Heart left ventricle (tissue), 16 donors: ENCODE measurements at regions not wholly inside any gene's neighbourhood (a gene's known extent, or its start where the extent isn't known, plus 50 kb on each side); places are given as distances from the start of the nearest gene placed in this dataset.

Source experiments
- ATAC-seq, 4 donors: fragments of 200-7000 bp; cut with Tn5 transposase; one replicate each; pipeline ENCODE4 v1.9.1; 2020 to 2022; ENCODE audit warnings: moderate library complexity in 4 of 4, mild to moderate bottlenecking in 3 of 4, moderate number of reproducible peaks in 1 of 4
- DNase-seq, 5 donors: peaks; one replicate each; pipeline ENCODE4 v3.0.0-alpha.2; 2020
- H3K27ac ChIP-seq, 12 donors: fragments of 200-600 bp; sonication (generic) in 4 of 12; one replicate each; pipeline versions ENCODE4 v1.5.0 to v1.8.0; 2016 to 2022; ENCODE audit warnings: mild to moderate bottlenecking in 2 of 12
- H3K27me3 ChIP-seq, 9 donors: fragments of 200-600 bp; sonication (generic) in 2 of 9; one replicate each; pipeline versions ENCODE4 v1.5.1 to v1.8.0; 2016 to 2022; ENCODE audit warnings: mild to moderate bottlenecking in 3 of 9
- H3K36me3 ChIP-seq, 9 donors: fragments of 200-600 bp; sonication (generic) in 2 of 9; one replicate each; pipeline versions ENCODE4 v1.5.0 to v1.8.0; 2018 to 2022; ENCODE audit warnings: mild to moderate bottlenecking in 2 of 9
- H3K4me1 ChIP-seq, 12 donors: fragments of 200-600 bp; sonication (generic) in 4 of 12; one replicate each; pipeline versions ENCODE4 v1.5.0 to v1.8.0; 2016 to 2022; ENCODE audit warnings: mild to moderate bottlenecking in 3 of 12
- H3K4me3 ChIP-seq, 12 donors: fragments of 200-600 bp; sonication (generic) in 4 of 12; one replicate each; pipeline versions ENCODE4 v1.5.0 to v1.8.0; 2017 to 2022; ENCODE audit warnings: mild to moderate bottlenecking in 9 of 12, moderate library complexity in 4 of 12
- H3K9me3 ChIP-seq, 12 donors: fragments of 200-600 bp; sonication (generic) in 4 of 12; one replicate each; pipeline versions ENCODE4 v1.5.0 to v1.8.0; 2016 to 2022; ENCODE audit warnings: mild to moderate bottlenecking in 1 of 12
- POLR2A ChIP-seq, 2 donors: fragments of 450-650 bp; IDR thresholded peaks; one replicate each; pipeline ENCODE4 v1.6.1; 2017; ENCODE audit warnings: antibody characterized with exemption in 2 of 2, mild to moderate bottlenecking in 2 of 2, moderate library complexity in 2 of 2
- WGBS, 4 donors: extraction: QIAGEN DNeasy Blood & Tissue Kit in 2 of 4; methylation state at CpG; one replicate each; pipeline versions ENCODE4 v1.1.5 to v1.1.7; 2013 to 2018; 5-methylcytosine and 5-hydroxymethylcytosine counted together
- intact Hi-C, 10 donors: fragments of 100-400 bp; cut with DNase I; formaldehyde crosslinking; loops; one replicate each; pipeline versions ENCODE4 v1.11.1 to v1.14.2; 2022
- TF ChIP-seq, protein P1 (sequence below), 12 donors: fragments of 200-600 bp; sonication (generic) in 4 of 12; IDR thresholded peaks; one replicate each; pipeline versions ENCODE4 v1.5.0 to v1.8.0; 2018 to 2022; ENCODE audit warnings: antibody characterized with exemption in 12 of 12, mild to moderate bottlenecking in 5 of 12
- donor health status: ischemic (EF 13 %, LVEDD 7.1; RV severe dilation, severe dysfunction).
- donor health status: healthy with polysubstance abuse.
- donor health status: DM: no; HTN: yes; CAD: no.
- donor health status: DM: no; HTN: no; CAD: no.
- donor health status: ischemic (EF 25% LVEDD 6.9; RV normal size, moderate dysfunction).
- donor health status: ischemic (EF 25% LVEDD 5.7; RV mildly dilated, moderate dysfunction).
- donor health status: healthy.
- donor health status: DM: yes; HTN: yes; CAD: no.
- donor health status: ischemic (EF 35%, LVEDD 5.7; RV mildly dilated, moderate dysfunction).
- donor health status: nonischemic (EF 11% LVEDD 7.7; RV severe dilation, severe dysfunction).
- donor health status: DM: yes; HTN: yes; CAD: no.
- donor health status: PGD.
- donor health status: ischemic (EF 29% LVEDD 5.4; RV normal size, mild dysfunction).
- donor health status: nonischemic (EF 23%, LVEDD 6.1; RV moderate dilation, normal function).

DNA sequence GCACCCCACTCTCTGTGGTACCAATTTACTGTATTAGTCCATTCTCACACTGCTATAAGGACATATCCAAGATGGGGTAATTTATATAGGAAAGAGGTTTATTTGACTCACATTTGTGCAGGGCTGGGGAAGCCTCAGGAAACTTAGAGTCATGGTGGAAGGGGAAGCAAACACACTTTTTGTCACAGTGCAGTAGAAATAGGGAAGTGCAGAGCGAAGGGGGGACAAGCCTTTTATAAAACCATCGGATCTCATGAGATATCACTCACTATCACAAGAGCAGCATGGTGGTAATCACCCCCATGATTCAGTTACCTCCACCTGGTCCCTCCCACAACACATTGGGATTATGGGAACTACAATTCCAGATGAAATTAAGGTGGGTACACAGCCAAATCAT is 766.9 kb upstream of the PCDH10 start:
- no peaks in the 10 kb centered on the region for H3K27me3 ChIP-seq
- no peaks in the 10 kb centered on the region for H3K36me3 ChIP-seq
- H3K4me3 ChIP-seq, result no peak overlapping the region
- no peaks in the 10 kb centered on the region for H3K9me3 ChIP-seq
- no peak overlapping the region for H3K27ac ChIP-seq
- H3K4me1 ChIP-seq, result no peaks in the 10 kb centered on the region
- ATAC-seq (no peak), DNase-seq (no peak)
- TF ChIP-seq, protein P1, sequence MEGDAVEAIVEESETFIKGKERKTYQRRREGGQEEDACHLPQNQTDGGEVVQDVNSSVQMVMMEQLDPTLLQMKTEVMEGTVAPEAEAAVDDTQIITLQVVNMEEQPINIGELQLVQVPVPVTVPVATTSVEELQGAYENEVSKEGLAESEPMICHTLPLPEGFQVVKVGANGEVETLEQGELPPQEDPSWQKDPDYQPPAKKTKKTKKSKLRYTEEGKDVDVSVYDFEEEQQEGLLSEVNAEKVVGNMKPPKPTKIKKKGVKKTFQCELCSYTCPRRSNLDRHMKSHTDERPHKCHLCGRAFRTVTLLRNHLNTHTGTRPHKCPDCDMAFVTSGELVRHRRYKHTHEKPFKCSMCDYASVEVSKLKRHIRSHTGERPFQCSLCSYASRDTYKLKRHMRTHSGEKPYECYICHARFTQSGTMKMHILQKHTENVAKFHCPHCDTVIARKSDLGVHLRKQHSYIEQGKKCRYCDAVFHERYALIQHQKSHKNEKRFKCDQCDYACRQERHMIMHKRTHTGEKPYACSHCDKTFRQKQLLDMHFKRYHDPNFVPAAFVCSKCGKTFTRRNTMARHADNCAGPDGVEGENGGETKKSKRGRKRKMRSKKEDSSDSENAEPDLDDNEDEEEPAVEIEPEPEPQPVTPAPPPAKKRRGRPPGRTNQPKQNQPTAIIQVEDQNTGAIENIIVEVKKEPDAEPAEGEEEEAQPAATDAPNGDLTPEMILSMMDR (IDR thresholded peaks at IDR 0.05), result no peak
- TF ChIP-seq POLR2A (IDR thresholded peaks at IDR 0.05), result no peak
- intact Hi-C loops, result no loop called here
- WGBS, 4 donors, result 67 to 84% (median 79%) methylated on average over 2 of the region's 2 CpGs

DNA sequence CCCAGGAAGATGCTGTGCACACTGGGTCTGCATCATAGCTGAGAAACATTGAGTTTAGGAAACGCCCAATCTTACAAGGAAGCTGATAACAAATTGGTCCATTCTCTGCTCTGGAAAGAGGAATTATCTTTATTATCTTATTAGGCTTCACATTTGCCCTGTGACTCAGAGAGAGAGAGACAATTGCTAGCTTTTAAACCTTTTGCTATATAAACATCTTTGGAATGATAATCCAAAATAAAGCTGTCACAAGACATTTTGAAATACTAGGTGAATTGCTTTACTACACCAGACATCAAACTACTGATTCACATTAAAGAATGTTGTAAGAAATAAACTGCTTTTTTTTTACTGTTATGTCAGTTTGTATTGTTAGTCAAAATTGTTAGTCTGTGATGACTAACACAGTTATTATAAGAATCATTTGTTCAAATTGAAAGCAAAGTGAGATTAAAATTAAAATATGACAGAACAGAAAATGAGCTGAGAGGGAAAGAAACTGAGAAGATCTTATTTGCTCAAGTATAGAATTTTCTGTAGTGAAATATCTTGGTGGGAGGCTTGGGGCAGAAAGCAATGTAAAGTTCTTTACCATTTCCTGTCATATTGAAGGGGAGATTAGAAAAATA is 765.4 kb upstream of the PCDH10 start:
- no peak for ATAC-seq
- Histone ChIP-seq H3K27ac (no peak overlapping the region), H3K9me3 (no peaks in the 10 kb centered on the region), H3K4me1 (no peaks in the 10 kb centered on the region), H3K36me3 (no peaks in the 10 kb centered on the region), H3K4me3 (no peak overlapping the region), H3K27me3 (no peaks in the 10 kb centered on the region)
- DNase-seq, result no peak
- WGBS, 4 donors, result 26 to 52% (median 42%) methylated on average over 1 of the region's 1 CpG
- TF ChIP-seq POLR2A (IDR thresholded peaks at IDR 0.05), result no peak
- TF ChIP-seq, protein P1 (IDR thresholded peaks at IDR 0.05), result no peak
- intact Hi-C loops, result no loop called here

DNA sequence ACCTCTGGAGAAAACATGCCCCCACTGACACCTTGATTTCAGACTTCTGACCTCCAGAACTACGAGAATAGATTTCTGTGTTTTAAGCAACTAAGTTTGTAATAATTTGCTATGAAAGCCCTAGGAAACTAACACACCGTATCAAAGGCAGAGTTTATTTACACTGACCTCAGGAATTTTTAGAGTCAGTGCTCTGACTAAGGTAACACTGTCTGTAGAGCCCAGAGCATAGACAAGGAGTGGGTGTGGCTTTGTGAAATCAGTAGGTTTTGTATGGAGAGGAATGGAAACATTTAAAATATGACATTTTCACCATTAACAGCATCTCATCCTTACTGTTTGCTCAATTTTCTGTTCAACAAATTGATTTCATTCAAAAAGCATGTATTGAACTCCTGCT is 764.4 kb upstream of the PCDH10 start:
- intact Hi-C loops, result no loop called here
- ATAC-seq, result no peak
- H3K27me3 ChIP-seq, result no peaks in the 10 kb centered on the region
- H3K27ac ChIP-seq, result no peak overlapping the region
- no peaks in the 10 kb centered on the region for H3K4me1 ChIP-seq
- H3K36me3 ChIP-seq, result no peaks in the 10 kb centered on the region
- TF ChIP-seq, protein P1 (IDR thresholded peaks at IDR 0.05), result no peak
- no peak for TF ChIP-seq POLR2A (IDR thresholded peaks at IDR 0.05)
- no peaks in the 10 kb centered on the region for H3K9me3 ChIP-seq
- no peak for DNase-seq
- WGBS, 4 donors, result 59 to 76% (median 74%) methylated on average over 2 of the region's 2 CpGs
- no peak overlapping the region for H3K4me3 ChIP-seq

DNA sequence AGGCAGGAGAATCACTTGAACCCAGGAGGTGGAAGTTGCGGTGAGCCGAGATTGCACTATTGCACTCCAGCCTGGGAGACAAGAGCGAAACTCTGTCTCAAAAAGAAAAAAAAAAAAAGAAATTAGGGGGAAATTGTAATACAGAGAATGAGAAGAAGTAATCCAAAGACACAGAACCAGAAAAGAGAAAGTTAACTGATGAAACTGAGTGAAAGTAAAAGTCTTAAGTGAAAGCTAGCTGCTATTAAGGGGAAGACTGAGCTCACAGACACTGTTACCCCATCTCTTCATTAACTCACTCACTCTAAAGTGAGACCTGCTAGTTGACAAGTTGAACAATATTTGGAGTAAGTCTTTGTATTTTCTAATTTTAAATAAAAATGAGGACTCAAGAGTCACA is 763.0 kb upstream of the PCDH10 start:
- no peaks in the 10 kb centered on the region for H3K4me1 ChIP-seq
- DNase-seq (no peak), ATAC-seq (no peak)
- WGBS, 4 donors, result 88 to 90% (median 89%) methylated on average over 3 of the region's 3 CpGs
- H3K27me3 ChIP-seq, result no peaks in the 10 kb centered on the region
- no peak overlapping the region for H3K27ac ChIP-seq
- TF ChIP-seq, protein P1 (IDR thresholded peaks at IDR 0.05), result no peak
- TF ChIP-seq POLR2A (IDR thresholded peaks at IDR 0.05), result no peak
- H3K4me3 ChIP-seq, result no peak overlapping the region
- intact Hi-C loops, result no loop called here
- H3K9me3 ChIP-seq, result no peaks in the 10 kb centered on the region
- H3K36me3 ChIP-seq, result no peaks in the 10 kb centered on the region
